HG03521 (cell line): ENCODE measurements at regions not wholly inside any gene's neighbourhood (a gene's known extent, or its start where the extent isn't known, plus 50 kb on each side); places are given as distances from the start of the nearest gene placed in this dataset.

Experiments
- ATAC-seq: cut with Tn5 transposase; IDR thresholded peaks from one replicate; pipeline ENCODE4 v1.9.1; 2021; ENCODE audit warnings: mild to moderate bottlenecking, moderate library complexity; ENCODE audit not compliant: unreplicated experiment

- ATAC-seq, result no peak
Observed at GRCh38 chr5:125298746-125299379, 552.4 kb upstream of the ZNF608 start.

GRCh38 chr5:125301711-125302110 is 555.3 kb upstream of the ZNF608 start:
- ATAC-seq, result no peak

- no peak for ATAC-seq
Observed at GRCh38 chr5:125302577-125302976, 556.1 kb upstream of the ZNF608 start.

GRCh38 chr5:125306741-125307140 is 560.3 kb upstream of the ZNF608 start:
- ATAC-seq, result no peak

- no peak for ATAC-seq
Observed at GRCh38 chr5:125310749-125311148, 564.3 kb upstream of the ZNF608 start.

GRCh38 chr5:125311743-125312142 is 565.3 kb upstream of the ZNF608 start:
- no peak for ATAC-seq

GRCh38 chr5:125313555-125313954 is 567.1 kb upstream of the ZNF608 start:
- ATAC-seq, result no peak

GRCh38 chr5:125315306-125315705 is 568.9 kb upstream of the ZNF608 start:
- ATAC-seq, result no peak

GRCh38 chr5:125316391-125316790 is 570.0 kb upstream of the ZNF608 start:
- ATAC-seq, result no peak

GRCh38 chr5:125316915-125317535 is 570.6 kb upstream of the ZNF608 start:
- no peak for ATAC-seq

- ATAC-seq, result no peak
Observed at GRCh38 chr5:125317536-125317995, 571.1 kb upstream of the ZNF608 start.

GRCh38 chr5:125321654-125322053 is 575.2 kb upstream of the ZNF608 start:
- ATAC-seq, result no peak

- ATAC-seq, result no peak
Observed at GRCh38 chr5:125323613-125324012, 577.2 kb upstream of the ZNF608 start.

- no peak for ATAC-seq
Observed at GRCh38 chr5:125325488-125326149, 579.2 kb upstream of the ZNF608 start.

- no peak for ATAC-seq
Observed at GRCh38 chr5:125326150-125326510, 579.7 kb upstream of the ZNF608 start.

- no peak for ATAC-seq
Observed at GRCh38 chr5:125327676-125328075, 581.2 kb upstream of the ZNF608 start.

- no peak for ATAC-seq
Observed at GRCh38 chr5:125331987-125332598, 585.7 kb upstream of the ZNF608 start.

- no peak for ATAC-seq
Observed at GRCh38 chr5:125333416-125333815, 587.0 kb upstream of the ZNF608 start.

- ATAC-seq, result no peak
Observed at GRCh38 chr5:125336401-125336800, 590.0 kb upstream of the ZNF608 start.

- ATAC-seq, result no peak
Observed at GRCh38 chr5:125337294-125337693, 590.9 kb upstream of the ZNF608 start.

GRCh38 chr5:125338440-125339174 is 592.2 kb upstream of the ZNF608 start:
- no peak for ATAC-seq
